Astrocyte of the spinal cord (primary cell): ENCODE measurements at regions not wholly inside any gene's neighbourhood (a gene's known extent, or its start where the extent isn't known, plus 50 kb on each side); places are given as distances from the start of the nearest gene placed in this dataset.

Experiments
- DNase-seq: peaks from one replicate; pipeline ENCODE4 v3.0.0; 2011; ENCODE audit warnings: low read depth, low spot score
- H3K4me3 ChIP-seq: 2 replicates; pipeline ENCODE4 v1.5.1; 2011; ENCODE audit warnings: low read depth, mild to moderate bottlenecking, low read length, moderate library complexity
- CTCF ChIP-seq: IDR thresholded peaks from 2 replicates; pipeline ENCODE4 v1.5.1; 2012; ENCODE audit warnings: low read depth, mild to moderate bottlenecking, low read length, inconsistent platforms
- in situ Hi-C: cut with HindIII; loops from 2 replicates; pipeline ENCODE4 v1.10.0; 2017; ENCODE audit warnings: low sequenced_read_pairs

- no peak overlapping the region for H3K4me3 ChIP-seq
- in situ Hi-C loops = no loop called here
- no peak for DNase-seq
- no peak for TF ChIP-seq CTCF
These were observed 223.4 kb upstream of the TNRC6C start for GRCh38 chr17:77735081-77735565.

GRCh38 chr17:77735566-77736198, 222.8 kb upstream of the TNRC6C start:
- DNase-seq = no peak
- in situ Hi-C loops = no loop called here
- no peak overlapping the region for H3K4me3 ChIP-seq
- TF ChIP-seq CTCF = no peak

- no peak for DNase-seq
- in situ Hi-C loops = no loop called here
- no peak overlapping the region for H3K4me3 ChIP-seq
- TF ChIP-seq CTCF = no peak
These were observed 222.3 kb upstream of the TNRC6C start for GRCh38 chr17:77736199-77736585.

GRCh38 chr17:77736721-77737120, 221.8 kb upstream of the TNRC6C start:
- in situ Hi-C loops = no loop called here
- no peak for DNase-seq
- no peak overlapping the region for H3K4me3 ChIP-seq
- no peak for TF ChIP-seq CTCF

- in situ Hi-C loops = no loop called here
- no peak overlapping the region for H3K4me3 ChIP-seq
- no peak for TF ChIP-seq CTCF
- no peak for DNase-seq
These were observed 220.8 kb upstream of the TNRC6C start for GRCh38 chr17:77737442-77738265.

- TF ChIP-seq CTCF = no peak
- H3K4me3 ChIP-seq = no peak overlapping the region
- no peak for DNase-seq
- in situ Hi-C loops = no loop called here
These were observed 219.6 kb upstream of the TNRC6C start for GRCh38 chr17:77738751-77739531.
